ENCODE measurements at regions not wholly inside any gene's neighbourhood (a gene's known extent, or its start where the extent isn't known, plus 50 kb on each side); places are given as distances from the start of the nearest gene placed in this dataset.

- no peak for DNase-seq
Observed at GRCh38 chr4:13892739-13893105, 265.2 kb upstream of the BOD1L1 start.

GRCh38 chr4:13893211-13893610, 265.7 kb upstream of the BOD1L1 start:
- DNase-seq = no peak

- no peak for DNase-seq
Observed at GRCh38 chr4:13893987-13894386, 266.5 kb upstream of the BOD1L1 start.

GRCh38 chr4:13900780-13901179, 273.3 kb upstream of the BOD1L1 start:
- DNase-seq = no peak

GRCh38 chr4:13902146-13902545, 274.6 kb upstream of the BOD1L1 start:
- DNase-seq = no peak

- DNase-seq = no peak
Observed at GRCh38 chr4:13903061-13903460, 275.5 kb upstream of the BOD1L1 start.

- DNase-seq = no peak
Observed at GRCh38 chr4:13903901-13904300, 276.4 kb upstream of the BOD1L1 start.

- DNase-seq = no peak
Observed at GRCh38 chr4:13905543-13905942, 278.0 kb upstream of the BOD1L1 start.

- no peak for DNase-seq
Observed at GRCh38 chr4:13906727-13907126, 279.2 kb upstream of the BOD1L1 start.

GRCh38 chr4:13907255-13907751, 279.8 kb upstream of the BOD1L1 start:
- DNase-seq = peak in 10 of 56 donors; percentile 1 to 32 (median 11)

GRCh38 chr4:13908455-13908854, 280.9 kb upstream of the BOD1L1 start:
- DNase-seq = no peak

GRCh38 chr4:13910556-13910955, 283.0 kb upstream of the BOD1L1 start:
- DNase-seq = no peak

- DNase-seq = no peak
Observed at GRCh38 chr4:13911256-13911655, 283.7 kb upstream of the BOD1L1 start.

- DNase-seq = no peak
Observed at GRCh38 chr4:13912436-13912925, 285.0 kb upstream of the BOD1L1 start.

- no peak for DNase-seq
Observed at GRCh38 chr4:13912966-13913365, 285.4 kb upstream of the BOD1L1 start.

GRCh38 chr4:13917015-13917414, 289.5 kb upstream of the BOD1L1 start:
- DNase-seq = no peak

- no peak for DNase-seq
Observed at GRCh38 chr4:13918110-13918509, 290.6 kb upstream of the BOD1L1 start.

GRCh38 chr4:13918991-13919441, 291.5 kb upstream of the BOD1L1 start:
- DNase-seq = peak in 2 of 56 donors; percentile 13 to 20

GRCh38 chr4:13920111-13920875, 292.8 kb upstream of the BOD1L1 start:
- DNase-seq = no peak

- peak in 1 of 56 donors; percentile 5 for DNase-seq
Observed at GRCh38 chr4:13920901-13921300, 293.4 kb upstream of the BOD1L1 start.

- DNase-seq = no peak
Observed at GRCh38 chr4:13921805-13922204, 294.3 kb upstream of the BOD1L1 start.

- DNase-seq = no peak
Observed at GRCh38 chr4:13922459-13922858, 294.9 kb upstream of the BOD1L1 start.
